ENCODE measurements at regions not wholly inside any gene's neighbourhood (a gene's known extent, or its start where the extent isn't known, plus 50 kb on each side); places are given as distances from the start of the nearest gene placed in this dataset.

DNA sequence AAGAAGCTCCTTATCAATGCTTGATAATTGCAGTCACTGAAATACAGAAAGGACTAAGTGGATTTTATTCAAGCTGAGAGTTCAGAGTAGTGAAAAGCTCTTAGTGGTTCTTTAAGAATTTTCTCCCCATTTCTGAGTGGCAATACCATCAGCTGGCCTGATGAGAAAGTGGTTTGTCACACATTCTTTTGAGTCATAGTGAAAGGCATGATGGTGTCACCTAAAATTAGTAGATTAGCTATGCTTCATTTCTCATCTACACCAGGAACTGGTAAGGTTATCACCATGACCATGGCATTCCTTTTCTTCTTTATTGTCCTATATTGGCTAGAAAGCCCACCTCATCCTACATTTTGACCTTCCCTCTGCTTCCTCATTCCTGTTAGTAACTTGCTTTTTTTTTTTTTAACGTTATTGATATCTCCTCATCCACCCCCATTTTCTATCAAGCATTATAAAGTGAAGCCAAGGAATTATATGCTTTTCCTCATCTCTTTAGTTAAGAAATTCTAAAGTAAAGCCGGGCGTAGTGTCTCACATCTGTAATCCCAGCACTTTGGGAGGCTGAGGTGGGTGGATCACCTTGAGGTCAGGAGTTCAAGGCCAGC is 67.4 kb upstream of the LOC128125822 start:
- TF ChIP-seq, protein P1, sequence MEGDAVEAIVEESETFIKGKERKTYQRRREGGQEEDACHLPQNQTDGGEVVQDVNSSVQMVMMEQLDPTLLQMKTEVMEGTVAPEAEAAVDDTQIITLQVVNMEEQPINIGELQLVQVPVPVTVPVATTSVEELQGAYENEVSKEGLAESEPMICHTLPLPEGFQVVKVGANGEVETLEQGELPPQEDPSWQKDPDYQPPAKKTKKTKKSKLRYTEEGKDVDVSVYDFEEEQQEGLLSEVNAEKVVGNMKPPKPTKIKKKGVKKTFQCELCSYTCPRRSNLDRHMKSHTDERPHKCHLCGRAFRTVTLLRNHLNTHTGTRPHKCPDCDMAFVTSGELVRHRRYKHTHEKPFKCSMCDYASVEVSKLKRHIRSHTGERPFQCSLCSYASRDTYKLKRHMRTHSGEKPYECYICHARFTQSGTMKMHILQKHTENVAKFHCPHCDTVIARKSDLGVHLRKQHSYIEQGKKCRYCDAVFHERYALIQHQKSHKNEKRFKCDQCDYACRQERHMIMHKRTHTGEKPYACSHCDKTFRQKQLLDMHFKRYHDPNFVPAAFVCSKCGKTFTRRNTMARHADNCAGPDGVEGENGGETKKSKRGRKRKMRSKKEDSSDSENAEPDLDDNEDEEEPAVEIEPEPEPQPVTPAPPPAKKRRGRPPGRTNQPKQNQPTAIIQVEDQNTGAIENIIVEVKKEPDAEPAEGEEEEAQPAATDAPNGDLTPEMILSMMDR (IDR thresholded peaks at IDR 0.05; ENCODE audit: unreplicated experiment): no peak
- peaks cover under 1% of the 10 kb centered on the region for H3K4me1 Mint-ChIP-seq (ENCODE audit: insufficient read depth, unreplicated experiment)
- no peaks in the 10 kb centered on the region for H3K27me3 Mint-ChIP-seq (ENCODE audit: insufficient read depth, unreplicated experiment)
- H3K4me3 Mint-ChIP-seq (ENCODE audit: unreplicated experiment): no peak overlapping the region
- no peak overlapping the region for H3K27ac Mint-ChIP-seq (ENCODE audit: low read depth, unreplicated experiment)
- H3K9me3 Mint-ChIP-seq (ENCODE audit: unreplicated experiment): no peaks in the 10 kb centered on the region
- intact Hi-C loops (cut with micrococcal nuclease): no loop called here
- DNase-seq (ENCODE audit: unreplicated experiment): no peak
- ChIA-PET POLR2A (interaction anchor here (1.5 kb wide), 1 partner anchor 23 kb away, joined by 5 read pairs; no protein-coding TSS in a partner anchor), CTCF (interaction anchor here (0.7 to 1.1 kb wide), 2 partner anchors 80 to 152 kb away, joined by 3 read pairs; no protein-coding TSS in a partner anchor)
- BruUV-seq (replicated peaks): no TSS peak
- no peaks in the 10 kb centered on the region for H3K36me3 Mint-ChIP-seq (ENCODE audit: insufficient read depth, unreplicated experiment)

DNA sequence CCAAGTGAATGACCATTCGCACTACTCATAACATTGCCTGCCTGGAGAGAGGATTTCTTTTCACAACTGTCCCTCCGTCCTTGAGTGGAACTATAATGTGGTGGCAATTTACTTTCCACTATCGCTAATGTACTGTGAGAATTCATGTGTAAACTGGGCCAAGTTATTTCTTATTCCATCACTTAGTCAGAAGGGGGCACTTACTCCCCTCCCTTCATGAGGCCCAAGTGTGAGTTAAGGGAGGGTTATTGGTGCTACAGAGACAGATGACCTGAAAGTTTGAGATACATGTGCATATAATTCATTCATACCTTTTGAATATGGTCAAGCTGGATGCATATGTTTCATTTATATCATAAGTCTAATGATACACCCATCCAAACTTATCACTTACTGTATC is 65.2 kb upstream of the LOC128125822 start:
- H3K4me1 Mint-ChIP-seq (ENCODE audit: insufficient read depth, unreplicated experiment): peaks cover 8% of the 10 kb centered on the region
- DNase-seq (ENCODE audit: unreplicated experiment): no peak
- TF ChIP-seq, protein P1 (IDR thresholded peaks at IDR 0.05; ENCODE audit: unreplicated experiment): no peak
- no TSS peak for BruUV-seq (replicated peaks)
- H3K4me3 Mint-ChIP-seq (ENCODE audit: unreplicated experiment): no peak overlapping the region
- intact Hi-C loops (cut with micrococcal nuclease): no loop called here
- no peaks in the 10 kb centered on the region for H3K9me3 Mint-ChIP-seq (ENCODE audit: unreplicated experiment)
- H3K27ac Mint-ChIP-seq (ENCODE audit: low read depth, unreplicated experiment): no peak overlapping the region
- H3K36me3 Mint-ChIP-seq (ENCODE audit: insufficient read depth, unreplicated experiment): no peaks in the 10 kb centered on the region
- POLR2A ChIA-PET: interaction anchor here (1.0 to 1.3 kb wide), 2 partner anchors 9 to 44 kb away, joined by 3 to 4 read pairs; no protein-coding TSS in a partner anchor
- CTCF ChIA-PET: interaction anchor here (0.6 kb wide), 1 partner anchor 21 kb away, joined by 3 read pairs; no protein-coding TSS in a partner anchor
- H3K27me3 Mint-ChIP-seq (ENCODE audit: insufficient read depth, unreplicated experiment): no peaks in the 10 kb centered on the region

DNA sequence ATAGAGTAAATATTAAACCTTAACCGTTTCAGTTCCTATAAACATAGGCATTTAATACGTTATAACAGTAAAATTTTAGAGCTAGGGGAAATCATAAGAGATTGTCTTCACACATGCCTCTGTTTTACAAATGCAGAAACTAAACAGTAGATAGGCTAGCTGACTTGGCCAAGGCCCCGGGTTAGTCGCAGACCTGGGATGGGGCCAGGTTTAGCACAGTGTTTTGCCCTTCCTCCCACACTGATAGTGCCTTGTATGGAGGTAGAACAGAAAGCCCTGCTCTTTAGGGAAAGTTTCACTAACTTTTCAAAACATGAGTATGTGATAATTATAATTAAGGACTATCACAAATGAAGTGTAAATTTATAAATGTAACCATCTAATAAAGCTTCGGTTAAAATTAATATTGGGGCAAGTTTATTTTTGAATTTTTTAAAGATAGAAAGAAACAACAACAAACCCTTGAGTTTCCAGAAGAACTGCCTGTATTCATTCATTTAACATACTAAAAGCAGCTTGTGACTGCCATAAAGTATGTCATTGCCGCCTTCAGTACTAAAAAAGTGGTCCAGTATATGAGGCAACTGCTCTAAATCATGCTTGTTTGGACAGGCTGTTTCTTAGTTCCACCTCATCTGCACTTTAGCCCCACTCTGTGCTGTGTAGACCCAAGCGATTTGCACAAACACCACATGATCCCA is 62.5 kb upstream of the LOC128125822 start:
- ChIA-PET CTCF (interaction anchor here (1.2 kb wide), 1 partner anchor 64 kb away, joined by 5 read pairs; no protein-coding TSS in a partner anchor), POLR2A (interaction anchor here (0.7 to 1.7 kb wide), 5 partner anchors 9 to 64 kb away, joined by 3 to 6 read pairs (median 5); no protein-coding TSS in a partner anchor)
- H3K9me3 Mint-ChIP-seq (ENCODE audit: unreplicated experiment): no peaks in the 10 kb centered on the region
- no peak overlapping the region for H3K4me3 Mint-ChIP-seq (ENCODE audit: unreplicated experiment)
- H3K36me3 Mint-ChIP-seq (ENCODE audit: insufficient read depth, unreplicated experiment): no peaks in the 10 kb centered on the region
- DNase-seq (ENCODE audit: unreplicated experiment): peak; percentile 60
- H3K27me3 Mint-ChIP-seq (ENCODE audit: insufficient read depth, unreplicated experiment): no peaks in the 10 kb centered on the region
- H3K4me1 Mint-ChIP-seq (ENCODE audit: insufficient read depth, unreplicated experiment): peaks cover 8% of the 10 kb centered on the region
- BruUV-seq (replicated peaks): no TSS peak
- intact Hi-C loops (cut with micrococcal nuclease): no loop called here
- H3K27ac Mint-ChIP-seq (ENCODE audit: low read depth, unreplicated experiment): peak overlapping the region; percentile 42
- TF ChIP-seq, protein P1 (IDR thresholded peaks at IDR 0.05; ENCODE audit: unreplicated experiment): no peak

DNA sequence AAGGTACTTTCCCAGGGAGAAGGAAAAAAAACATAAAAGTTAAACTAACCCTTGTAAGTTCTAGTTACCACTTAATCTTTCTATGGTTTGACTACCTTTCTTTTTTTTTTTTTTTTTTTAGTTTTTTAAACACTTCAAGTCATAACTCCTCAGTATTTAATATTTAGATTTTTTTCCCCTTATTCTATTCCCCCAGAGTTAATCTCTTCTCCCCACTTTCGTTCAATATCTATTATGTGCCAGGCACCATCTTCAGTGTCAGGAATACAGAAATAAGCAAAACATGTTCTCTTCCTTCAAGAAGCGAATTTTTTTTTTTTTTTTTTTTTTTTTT is 62.0 kb upstream of the LOC128125822 start:
- ChIA-PET POLR2A (interaction anchor here (0.9 to 1.7 kb wide), 4 partner anchors 9 to 63 kb away, joined by 3 to 6 read pairs (median 5); no protein-coding TSS in a partner anchor), CTCF (interaction anchor here (1.2 kb wide), 2 partner anchors 9 to 63 kb away, joined by 3 to 5 read pairs; no protein-coding TSS in a partner anchor)
- DNase-seq (ENCODE audit: unreplicated experiment): no peak
- no peaks in the 10 kb centered on the region for H3K9me3 Mint-ChIP-seq (ENCODE audit: unreplicated experiment)
- peak overlapping the region; percentile 42 for H3K27ac Mint-ChIP-seq (ENCODE audit: low read depth, unreplicated experiment)
- H3K36me3 Mint-ChIP-seq (ENCODE audit: insufficient read depth, unreplicated experiment): no peaks in the 10 kb centered on the region
- H3K4me1 Mint-ChIP-seq (ENCODE audit: insufficient read depth, unreplicated experiment): peaks cover 9% of the 10 kb centered on the region
- TF ChIP-seq, protein P1 (IDR thresholded peaks at IDR 0.05; ENCODE audit: unreplicated experiment): no peak
- H3K4me3 Mint-ChIP-seq (ENCODE audit: unreplicated experiment): no peak overlapping the region
- no peaks in the 10 kb centered on the region for H3K27me3 Mint-ChIP-seq (ENCODE audit: insufficient read depth, unreplicated experiment)
- no TSS peak for BruUV-seq (replicated peaks)
- intact Hi-C loops (cut with micrococcal nuclease): no loop called here
